Activated CD4-positive, CD25-positive, alpha-beta regulatory T cell (primary cell): ENCODE measurements at regions not wholly inside any gene's neighbourhood (a gene's known extent, or its start where the extent isn't known, plus 50 kb on each side); places are given as distances from the start of the nearest gene placed in this dataset.

ENCODE experiments used
- DNase-seq, 4 experiments: peaks; one replicate each; lab custom pipeline; 2025; lab: John Stamatoyannopoulos, UW

GRCh38 chr2:180660881-180661685 is 319.3 kb upstream of the UBE2E3 start:
- DNase-seq = no peak

DNA sequence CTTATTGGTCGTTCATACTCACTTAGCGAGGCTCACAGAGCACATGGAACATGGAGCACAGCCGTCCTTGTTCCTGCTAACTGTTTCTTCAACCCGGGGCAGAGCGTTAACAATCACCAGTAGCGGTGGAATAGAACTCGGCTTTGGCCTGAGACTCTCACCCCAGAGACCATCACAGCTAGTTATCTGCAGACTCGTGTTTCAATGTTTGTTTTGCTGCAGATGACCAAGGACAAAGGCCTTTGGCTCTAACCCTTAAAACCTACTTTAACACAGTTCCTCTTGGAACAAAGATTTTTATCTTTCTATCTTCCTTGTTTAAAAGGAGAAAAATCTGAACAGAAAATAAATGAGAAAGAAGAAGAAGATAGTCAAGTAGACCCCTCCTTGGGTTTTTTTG is 320.2 kb upstream of the UBE2E3 start:
- no peak for DNase-seq

DNA sequence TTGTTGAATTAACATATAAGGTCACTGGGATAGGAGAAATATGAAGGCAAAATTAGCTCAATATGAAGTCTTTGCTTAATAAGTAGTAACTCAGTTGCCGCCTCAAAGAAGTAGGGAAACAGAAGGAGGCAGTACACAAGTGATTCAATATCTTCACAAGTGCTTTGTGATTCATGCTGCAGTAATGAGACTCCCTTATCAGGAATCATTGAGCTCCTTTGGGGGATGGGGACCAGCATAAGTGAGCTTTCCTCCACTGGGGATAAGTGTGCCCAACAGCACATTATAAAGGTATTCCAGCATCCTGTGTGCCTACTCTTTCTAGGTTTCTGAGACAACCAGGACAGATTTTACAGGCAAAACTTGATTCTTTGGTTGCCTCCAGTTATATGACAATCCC is 323.4 kb upstream of the UBE2E3 start:
- no peak for DNase-seq

DNA sequence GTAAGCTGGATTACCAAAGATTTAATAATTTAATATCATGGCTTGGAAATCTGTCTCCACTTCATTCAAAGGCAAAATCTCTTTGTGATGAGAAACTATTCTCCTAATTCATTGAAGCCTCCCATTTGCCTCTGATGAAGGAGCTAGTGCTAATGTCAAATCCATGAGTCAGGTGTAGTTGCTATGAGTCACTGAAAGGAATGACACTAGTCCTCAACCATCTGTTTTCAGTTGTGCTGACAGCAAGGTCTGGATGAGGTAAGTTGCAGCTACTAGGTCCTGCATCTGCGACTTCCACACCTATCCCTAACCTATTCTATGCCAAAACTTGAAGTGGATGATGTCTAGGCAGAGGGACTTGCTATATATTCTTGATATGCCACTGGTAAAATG is 324.0 kb upstream of the UBE2E3 start:
- no peak for DNase-seq

GRCh38 chr2:180655842-180656454 is 324.5 kb upstream of the UBE2E3 start:
- no peak for DNase-seq

DNA sequence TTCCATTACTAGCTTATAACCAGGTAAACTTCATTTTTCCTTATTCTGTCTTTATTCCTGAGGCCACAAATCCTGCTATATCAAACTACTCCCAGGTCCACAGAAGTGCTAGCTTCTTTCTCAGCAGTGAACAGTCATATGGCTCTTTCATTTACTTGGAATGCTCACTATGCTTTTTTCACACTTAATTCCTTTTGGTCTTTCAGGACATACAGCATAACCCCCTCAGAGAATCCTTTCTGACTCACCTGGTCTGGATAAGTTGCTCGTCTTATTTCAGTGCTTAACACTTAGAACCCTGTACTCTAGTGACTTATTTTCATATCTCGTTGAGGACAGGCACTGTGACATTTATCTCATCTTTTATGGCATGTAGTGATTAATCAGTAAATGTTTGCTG is 325.0 kb upstream of the UBE2E3 start:
- DNase-seq = no peak

GRCh38 chr2:180653481-180653880 is 326.9 kb upstream of the UBE2E3 start:
- DNase-seq = no peak

- DNase-seq = no peak
These were observed 327.6 kb upstream of the UBE2E3 start for GRCh38 chr2:180652794-180653193.

- no peak for DNase-seq
These were observed 328.8 kb upstream of the UBE2E3 start for GRCh38 chr2:180651596-180651995.

DNA sequence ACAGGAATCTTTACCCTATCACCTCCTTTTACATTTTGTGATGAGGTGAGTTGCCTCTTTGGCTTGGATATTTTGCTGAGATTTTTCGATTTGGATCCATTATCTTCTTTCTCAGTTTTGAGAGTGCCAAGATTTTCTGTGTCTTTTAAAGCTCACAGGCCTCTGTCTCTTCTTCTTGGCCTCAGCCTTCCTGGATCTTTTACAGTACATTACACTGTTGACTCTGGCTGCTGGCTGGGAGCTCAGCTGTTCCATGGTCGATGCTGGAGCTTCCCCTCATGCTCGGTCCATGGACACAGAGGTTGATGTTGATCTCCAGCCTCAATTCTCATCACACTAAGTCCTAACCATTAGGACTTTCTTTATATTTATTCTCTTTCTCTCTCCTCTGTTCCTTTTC is 332.8 kb upstream of the UBE2E3 start:
- no peak for DNase-seq

GRCh38 chr2:180647221-180647620 is 333.2 kb upstream of the UBE2E3 start:
- no peak for DNase-seq

DNA sequence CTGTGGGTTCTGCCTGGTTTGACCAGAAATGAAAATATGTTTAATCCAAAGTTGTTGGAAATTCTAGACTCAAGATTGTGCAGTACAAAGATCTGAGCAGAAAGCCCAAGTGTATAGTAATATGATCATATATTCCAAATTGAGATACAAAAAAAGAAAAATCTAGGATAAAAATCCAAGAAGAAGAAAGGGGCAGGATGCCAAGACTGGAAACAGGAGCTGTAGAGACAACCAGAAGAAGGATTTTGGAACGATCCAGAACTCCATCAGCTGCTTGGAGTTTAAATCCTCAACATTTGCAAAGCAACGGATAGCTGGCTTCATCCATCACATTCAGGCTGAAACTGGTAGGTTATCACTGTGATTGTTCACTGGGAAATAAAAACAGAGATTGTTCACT is 333.6 kb upstream of the UBE2E3 start:
- DNase-seq = no peak

DNA sequence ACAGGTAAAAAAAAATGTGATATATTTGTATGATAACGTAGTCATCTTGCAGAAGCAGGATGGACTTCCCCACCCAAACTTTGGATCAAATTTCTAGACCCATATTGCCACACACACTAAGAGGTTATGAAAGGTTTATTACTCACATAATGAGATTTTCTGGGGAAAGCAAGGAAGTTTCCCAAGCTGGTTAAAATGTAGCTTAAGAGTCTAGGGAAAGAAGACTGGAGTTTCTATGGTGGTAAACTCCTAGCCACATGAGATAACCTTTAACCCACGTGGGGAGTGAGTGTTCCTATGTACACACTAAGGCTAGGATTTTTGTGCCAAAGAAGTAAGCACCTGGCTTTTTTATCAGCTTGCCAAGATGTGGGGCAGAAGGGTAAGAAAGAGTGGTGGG is 335.7 kb upstream of the UBE2E3 start:
- no peak for DNase-seq

DNA sequence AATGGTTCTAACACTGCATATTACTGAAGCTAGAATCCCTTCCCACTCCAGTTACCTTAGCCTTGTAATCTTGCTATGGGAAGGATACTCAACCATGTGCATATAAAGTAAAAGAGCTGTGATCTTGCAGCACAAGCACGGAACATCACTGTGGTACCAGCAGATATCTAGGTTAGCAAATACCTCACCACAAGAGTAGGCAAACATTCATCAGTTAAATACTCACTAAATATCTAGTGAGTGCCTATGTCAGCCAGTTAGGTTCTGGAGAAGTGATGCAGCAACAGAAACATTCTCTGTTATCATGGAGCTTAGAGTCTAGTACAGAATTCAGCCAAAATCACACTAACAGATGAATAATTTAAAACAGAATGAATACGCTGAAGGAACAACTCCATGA is 349.6 kb upstream of the UBE2E3 start:
- no peak for DNase-seq

- no peak for DNase-seq
These were observed 355.2 kb upstream of the UBE2E3 start for GRCh38 chr2:180625006-180625844.

DNA sequence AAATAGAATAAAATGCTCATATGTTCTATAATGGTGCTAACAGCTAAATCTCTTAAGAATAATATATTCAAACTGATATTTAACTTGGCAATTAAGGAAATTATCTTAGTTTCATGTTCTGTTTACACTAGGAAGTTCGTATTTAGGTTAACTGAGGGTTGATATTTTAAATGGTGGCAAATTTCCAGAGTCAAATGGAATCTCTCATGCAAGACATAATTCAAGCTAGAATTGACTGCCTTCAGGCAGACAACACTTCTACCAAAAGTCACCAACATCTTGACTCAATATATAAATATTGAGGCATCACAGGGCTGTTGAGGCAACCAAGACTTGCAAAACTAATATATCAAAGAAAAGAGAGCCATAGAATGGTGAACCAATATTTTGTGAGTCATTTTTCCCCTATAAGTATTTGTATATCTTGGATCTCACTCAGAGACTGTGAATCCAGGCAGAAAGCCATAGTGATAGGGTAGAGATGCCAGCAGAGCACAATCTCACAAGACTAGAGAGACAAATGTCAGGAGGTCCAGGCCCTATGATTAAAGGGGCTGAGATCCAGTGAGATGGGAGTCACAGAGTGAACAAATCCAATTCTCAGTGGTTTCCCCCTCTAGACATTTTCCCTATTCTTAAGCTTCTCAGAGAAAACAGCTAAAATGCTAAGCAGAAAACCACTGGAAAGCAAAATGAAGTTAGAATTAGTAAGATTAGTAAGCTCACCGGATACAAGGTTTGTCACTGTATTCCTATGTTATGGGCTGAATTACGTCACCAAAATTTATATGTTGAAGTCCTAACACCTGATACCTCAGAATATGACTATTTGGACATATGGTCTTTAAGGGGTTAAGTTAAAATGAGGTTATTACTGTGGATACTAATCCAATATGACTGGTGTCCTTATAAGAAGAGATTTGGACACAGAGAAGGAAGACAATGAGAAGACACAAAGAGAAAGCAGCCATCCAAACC is 358.2 kb upstream of the UBE2E3 start:
- DNase-seq = no peak

- DNase-seq = no peak
These were observed 359.0 kb upstream of the UBE2E3 start for GRCh38 chr2:180621366-180621765.

DNA sequence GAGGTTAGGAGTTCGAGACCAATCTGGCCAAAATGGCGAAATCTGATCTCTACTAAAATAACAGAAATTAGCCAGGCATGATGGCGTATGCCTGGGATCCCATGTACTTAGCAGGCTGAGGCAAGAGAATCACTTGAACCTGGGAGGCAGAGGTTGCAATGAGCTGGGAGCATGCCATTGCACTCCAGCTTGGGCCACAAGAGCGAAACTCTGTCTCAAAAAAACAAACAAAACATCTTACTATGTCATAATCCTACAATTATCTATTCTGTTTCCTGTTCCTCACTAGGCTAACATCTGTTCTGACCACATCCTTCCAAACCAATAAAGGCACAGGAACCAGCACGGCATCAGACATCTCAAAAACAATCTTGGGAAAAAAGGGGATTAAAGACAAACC is 361.8 kb upstream of the UBE2E3 start:
- DNase-seq = no peak

DNA sequence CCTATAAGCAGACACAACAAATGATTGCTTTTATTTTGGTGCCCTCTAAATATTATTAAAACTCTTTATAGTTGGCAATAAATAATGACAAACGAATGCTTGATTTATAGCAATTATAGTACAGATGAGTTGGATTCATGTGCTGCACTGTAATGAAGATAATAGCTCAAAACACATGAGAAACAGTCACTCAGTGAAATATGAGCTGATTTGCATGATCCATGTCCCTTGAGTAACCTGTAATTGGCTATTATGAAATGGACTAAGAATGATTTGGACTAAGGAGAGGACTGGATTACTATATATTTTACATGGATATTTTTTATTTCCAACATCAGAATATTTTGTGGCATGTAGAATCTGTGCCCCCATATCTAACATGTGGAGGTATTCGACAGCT is 365.6 kb upstream of the UBE2E3 start:
- no peak for DNase-seq

DNA sequence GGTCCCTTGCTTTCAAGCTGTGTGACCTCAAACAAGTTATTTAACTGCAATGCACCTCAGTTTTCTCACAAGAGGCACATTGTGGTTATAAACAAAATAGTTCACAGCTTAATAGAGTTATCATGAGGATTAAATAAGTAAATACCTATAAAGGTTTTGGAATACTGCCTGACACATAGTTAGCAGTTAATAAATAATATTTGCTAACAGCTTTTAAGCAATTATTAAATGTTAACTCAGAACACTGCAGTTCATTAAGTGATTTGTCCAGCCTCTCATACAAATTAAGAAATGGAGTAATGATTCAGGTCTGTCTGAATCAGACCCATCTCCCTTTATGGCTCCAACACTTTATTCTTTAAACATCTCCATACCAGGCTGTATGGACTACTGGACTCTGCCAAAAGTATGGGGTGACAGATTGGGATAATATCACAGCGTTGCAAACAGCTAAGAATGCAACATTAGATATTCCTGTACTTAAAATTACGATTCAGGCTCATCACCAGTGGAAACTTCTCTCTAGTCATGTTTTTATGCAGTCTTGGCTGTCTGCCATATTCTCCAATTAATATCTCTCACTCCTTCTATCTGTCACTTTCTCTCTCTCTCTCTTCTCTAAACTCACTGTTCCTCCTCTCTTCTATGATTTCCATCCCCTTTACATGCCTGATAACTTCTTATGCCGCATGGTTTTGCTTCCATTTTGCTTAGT is 370.6 kb upstream of the UBE2E3 start:
- no peak for DNase-seq

GRCh38 chr2:180607514-180608049 is 372.8 kb upstream of the UBE2E3 start:
- DNase-seq = no peak
